ENCODE measurements at regions not wholly inside any gene's neighbourhood (a gene's known extent, or its start where the extent isn't known, plus 50 kb on each side); places are given as distances from the start of the nearest gene placed in this dataset. TPM values are rescaled to one million over a fixed set of nuclear protein-coding genes. Genes with fewer than 3 reads are reported as not detected.
"Not testable (repeated sequence)": the region's sequence is repeated elsewhere in the genome, so short reads cannot be mapped to it uniquely, and the experiment has no call there.

DNA sequence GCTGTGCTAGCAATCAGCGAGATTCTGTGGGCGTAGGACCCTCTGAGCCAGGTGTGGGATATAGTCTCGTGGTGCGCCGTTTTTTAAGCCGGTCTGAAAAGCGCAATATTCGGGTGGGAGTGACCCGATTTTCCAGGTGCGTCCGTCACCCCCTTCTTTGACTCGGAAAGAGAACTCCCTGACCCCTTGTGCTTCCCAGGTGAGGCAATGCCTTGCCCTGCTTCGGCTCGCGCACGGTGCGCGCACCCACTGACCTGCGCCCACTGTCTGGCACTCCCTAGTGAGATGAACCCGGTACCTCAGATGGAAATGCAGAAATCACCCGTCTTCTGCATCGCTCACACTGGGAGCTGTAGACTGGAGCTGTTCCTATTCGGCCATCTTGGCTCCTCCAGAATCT is 56.1 kb upstream of the H2AZ1 start:
- not testable (repeated sequence) for FAIRE-seq

More for the DNA sequence above, 56.1 kb upstream of the H2AZ1 start:
- in situ Hi-C loops (cut with MboI); DNase-seq (ENCODE audit: extremely low read depth in 1 of 4, low spot score in 3 of 4); H3K4me3 ChIP-seq; H3K4me1 ChIP-seq (replicated peaks in 1 of 2; ENCODE audit: control insufficient read depth in 2 of 2, insufficient read depth in 2 of 2, low read length in 2 of 2); H3K9ac ChIP-seq (ENCODE audit: insufficient read depth in 1 of 2, low read depth in 2 of 2, low read length in 2 of 2); H3K79me2 ChIP-seq (ENCODE audit: control insufficient read depth, insufficient read depth, low read length); intact Hi-C loops (cut with micrococcal nuclease); H4K20me1 ChIP-seq (replicated peaks; ENCODE audit: control insufficient read depth, insufficient read depth, low read length); H3K27me3 ChIP-seq (ENCODE audit: control insufficient read depth in 2 of 2, insufficient read depth in 2 of 2, low read length in 2 of 2); H3K27ac ChIP-seq (ENCODE audit: extremely low read depth, low read depth, low read length); BruUV-seq (replicated peaks); ATAC-seq; H3K36me3 ChIP-seq (ENCODE audit: control insufficient read depth, insufficient read depth, low read length); CTCF ChIA-PET (ENCODE audit: low intra/inter-chr PET ratio); POLR2A ChIA-PET; H3K9me3 ChIP-seq (replicated peaks; ENCODE audit: control insufficient read depth, insufficient read depth, low read depth, low read length); H3K9me1 ChIP-seq (ENCODE audit: control insufficient read depth, insufficient read depth, low read length): not testable (repeated sequence)
- H2AFZ ChIP-seq (ENCODE audit: low read depth, low read length) = peak overlapping the region; percentile 54
- WGBS (ENCODE audit: insufficient coverage, low coverage, missing lambda C conversion rate) = 0% methylated on average over 1 of the region's 23 CpGs
- H3K4me2 ChIP-seq (ENCODE audit: insufficient read depth, low read length) = peak overlapping the region; percentile 46; the same call in 1 of the 2 replicates
- TF ChIP-seq NR2C1 (IDR thresholded peaks at IDR 0.05) (peak; percentile 55; the same call in 1 of the 2 replicates), NR2C1 (tag; IDR thresholded peaks at IDR 0.05) (peak; percentile 44; the same call in 1 of the 2 replicates), EHMT2 (IDR thresholded peaks at IDR 0.05) (0 out of 2 replicates have a peak, but pooled peaks have one; percentile 20)
- TF ChIP-seq, protein P1, sequence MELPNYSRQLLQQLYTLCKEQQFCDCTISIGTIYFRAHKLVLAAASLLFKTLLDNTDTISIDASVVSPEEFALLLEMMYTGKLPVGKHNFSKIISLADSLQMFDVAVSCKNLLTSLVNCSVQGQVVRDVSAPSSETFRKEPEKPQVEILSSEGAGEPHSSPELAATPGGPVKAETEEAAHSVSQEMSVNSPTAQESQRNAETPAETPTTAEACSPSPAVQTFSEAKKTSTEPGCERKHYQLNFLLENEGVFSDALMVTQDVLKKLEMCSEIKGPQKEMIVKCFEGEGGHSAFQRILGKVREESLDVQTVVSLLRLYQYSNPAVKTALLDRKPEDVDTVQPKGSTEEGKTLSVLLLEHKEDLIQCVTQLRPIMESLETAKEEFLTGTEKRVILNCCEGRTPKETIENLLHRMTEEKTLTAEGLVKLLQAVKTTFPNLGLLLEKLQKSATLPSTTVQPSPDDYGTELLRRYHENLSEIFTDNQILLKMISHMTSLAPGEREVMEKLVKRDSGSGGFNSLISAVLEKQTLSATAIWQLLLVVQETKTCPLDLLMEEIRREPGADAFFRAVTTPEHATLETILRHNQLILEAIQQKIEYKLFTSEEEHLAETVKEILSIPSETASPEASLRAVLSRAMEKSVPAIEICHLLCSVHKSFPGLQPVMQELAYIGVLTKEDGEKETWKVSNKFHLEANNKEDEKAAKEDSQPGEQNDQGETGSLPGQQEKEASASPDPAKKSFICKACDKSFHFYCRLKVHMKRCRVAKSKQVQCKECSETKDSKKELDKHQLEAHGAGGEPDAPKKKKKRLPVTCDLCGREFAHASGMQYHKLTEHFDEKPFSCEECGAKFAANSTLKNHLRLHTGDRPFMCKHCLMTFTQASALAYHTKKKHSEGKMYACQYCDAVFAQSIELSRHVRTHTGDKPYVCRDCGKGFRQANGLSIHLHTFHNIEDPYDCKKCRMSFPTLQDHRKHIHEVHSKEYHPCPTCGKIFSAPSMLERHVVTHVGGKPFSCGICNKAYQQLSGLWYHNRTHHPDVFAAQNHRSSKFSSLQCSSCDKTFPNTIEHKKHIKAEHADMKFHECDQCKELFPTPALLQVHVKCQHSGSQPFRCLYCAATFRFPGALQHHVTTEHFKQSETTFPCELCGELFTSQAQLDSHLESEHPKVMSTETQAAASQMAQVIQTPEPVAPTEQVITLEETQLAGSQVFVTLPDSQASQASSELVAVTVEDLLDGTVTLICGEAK (IDR thresholded peaks at IDR 0.05) = peak; percentile 54; the same call in 1 of the 2 replicates
- TF ChIP-seq, protein P1 (CRISPR knock-in tag; IDR thresholded peaks at IDR 0.05) = not testable (repeated sequence)

Small RNA genes lying in the stretch of these regions (small RNA-seq; reads per million reads assigned to genes)
- not detected for gene DYNLL1P6

Measured in K562 (cell line).